GM12878 (cell line): ENCODE measurements at regions not wholly inside any gene's neighbourhood (a gene's known extent, or its start where the extent isn't known, plus 50 kb on each side); places are given as distances from the start of the nearest gene placed in this dataset.

Experiments used
- CHD2 ChIP-seq: IDR thresholded peaks from 2 replicates; pipeline ENCODE4 v1.6.1; 2011; ENCODE audit warnings: low read depth, low read length, improper control_type of control experiment, borderline replicate concordance
- CTCF ChIP-seq, 3 experiments: IDR thresholded peaks in 2 of 3; conservative IDR thresholded peaks in 1 of 3; 2 replicates each; pipeline ENCODE4 v1.5.1; 2011; ENCODE audit warnings: low read depth in 3 of 3, low read length in 3 of 3, mild to moderate bottlenecking in 3 of 3, control low read depth in 2 of 3, moderate library complexity in 2 of 3, inconsistent platforms in 1 of 3, mixed read lengths in 1 of 3; ENCODE audit not compliant: control insufficient read depth in 2 of 3, insufficient read depth in 1 of 3; ENCODE audit errors: extremely low read depth in 1 of 3
- FOXK2 ChIP-seq: fragments of 450-650 bp; IDR thresholded peaks from 2 replicates; pipeline ENCODE4 v1.6.1; 2017; ENCODE audit warnings: mild to moderate bottlenecking, moderate library complexity
- MEF2B ChIP-seq: fragments of 450-650 bp; IDR thresholded peaks from 2 replicates; pipeline ENCODE4 v1.6.1; 2018; ENCODE audit warnings: mild to moderate bottlenecking, moderate library complexity; ENCODE audit not compliant: partially characterized antibody, poor library complexity, severe bottlenecking
- MYC ChIP-seq: IDR thresholded peaks from 2 replicates; pipeline ENCODE4 v1.6.1; 2011; ENCODE audit warnings: mild to moderate bottlenecking, low read length, moderate library complexity, inconsistent platforms; ENCODE audit not compliant: insufficient read depth, insufficient replicate concordance, insufficient read length, severe bottlenecking
- POLR2A ChIP-seq: IDR thresholded peaks from 2 replicates; pipeline ENCODE4 v1.6.1; 2011; ENCODE audit warnings: low read depth, mild to moderate bottlenecking, low read length
- POLR2AphosphoS5 ChIP-seq: IDR thresholded peaks from 2 replicates; pipeline ENCODE4 v1.6.1; 2011; ENCODE audit warnings: mild to moderate bottlenecking, low read length, inconsistent platforms
- RAD21 ChIP-seq: IDR thresholded peaks from 2 replicates; pipeline ENCODE4 v1.6.1; 2011; ENCODE audit warnings: mild to moderate bottlenecking, low read depth, low read length, moderate library complexity; ENCODE audit not compliant: insufficient read depth
- SIX5 ChIP-seq: IDR thresholded peaks from 2 replicates; pipeline ENCODE4 v1.6.1; 2011; ENCODE audit warnings: mild to moderate bottlenecking, low read depth, low read length, moderate library complexity; ENCODE audit not compliant: severe bottlenecking
- SMC3 ChIP-seq: IDR thresholded peaks from 2 replicates; pipeline ENCODE4 v1.6.1; 2011; ENCODE audit warnings: low read length, improper control_type of control experiment, borderline replicate concordance
- USF2 ChIP-seq: IDR thresholded peaks from 2 replicates; pipeline ENCODE4 v1.6.1; 2011; ENCODE audit warnings: low read depth, low read length, improper control_type of control experiment, borderline replicate concordance

- TF ChIP-seq RAD21 = no peak
- TF ChIP-seq SMC3 = no peak
- TF ChIP-seq CTCF (IDR thresholded peaks at IDR 0.05 in 2 of 3, conservative IDR thresholded peaks at IDR 0.05 in 1 of 3; ENCODE audit: control insufficient read depth in 2 of 3, extremely low read depth in 1 of 3, insufficient read depth in 1 of 3, low read depth in 3 of 3, low read length in 3 of 3) = no peak
- no peak for TF ChIP-seq POLR2AphosphoS5
- TF ChIP-seq SIX5 = no peak
- TF ChIP-seq FOXK2 = no peak
- no peak for TF ChIP-seq MYC
- no peak for TF ChIP-seq USF2
- no peak for TF ChIP-seq POLR2A
- no peak for TF ChIP-seq CHD2
- no peak for TF ChIP-seq MEF2B
These were observed 314.8 kb downstream of the TSN start for GRCh38 chr2:122070241-122070731.
